Nephron progenitor cell (in vitro differentiated cells): ENCODE measurements at regions not wholly inside any gene's neighbourhood (a gene's known extent, or its start where the extent isn't known, plus 50 kb on each side); places are given as distances from the start of the nearest gene placed in this dataset.

Source experiments
- DNase-seq: peaks from one replicate; pipeline ENCODE4 v3.0.0; 2021
- H3K27ac Mint-ChIP-seq: 2 replicates; pipeline ENCODE4 v1.8.0; 2021; ENCODE audit warnings: mild to moderate bottlenecking, moderate library complexity, mixed read lengths
- H3K27me3 Mint-ChIP-seq: 2 replicates; pipeline ENCODE4 v1.8.0; 2021; ENCODE audit warnings: mild to moderate bottlenecking, low read depth, mixed read lengths; ENCODE audit not compliant: poor library complexity
- H3K36me3 Mint-ChIP-seq: 2 replicates; pipeline ENCODE4 v1.8.0; 2021; ENCODE audit warnings: low read depth, mixed read lengths
- H3K4me1 Mint-ChIP-seq: 2 replicates; pipeline ENCODE4 v1.8.0; 2021; ENCODE audit warnings: mixed read lengths
- H3K4me3 Mint-ChIP-seq: 2 replicates; pipeline ENCODE4 v1.8.0; 2021; ENCODE audit warnings: mild to moderate bottlenecking, moderate library complexity, mixed read lengths
- H3K9me3 Mint-ChIP-seq: 2 replicates; pipeline ENCODE4 v1.8.0; 2021; ENCODE audit warnings: mild to moderate bottlenecking, moderate library complexity, mixed read lengths
- CTCF ChIP-seq: fragments of 200-600 bp; sonication (generic); IDR thresholded peaks from 2 replicates; pipeline ENCODE4 v1.5.0; 2021; ENCODE audit warnings: antibody characterized with exemption

- TF ChIP-seq CTCF: no peak
- Mint-ChIP-seq H3K27ac (no peak overlapping the region), H3K4me3 (no peak overlapping the region)
These were observed 335.1 kb upstream of the MBL2 start for GRCh38 chr10:53107711-53108110.

GRCh38 chr10:53102424-53102823, 329.8 kb upstream of the MBL2 start:
- Mint-ChIP-seq H3K4me3 (no peak overlapping the region), H3K27ac (no peak overlapping the region), H3K4me1 (no peaks in the 10 kb centered on the region), H3K9me3 (peaks cover 21% of the 10 kb centered on the region), H3K36me3 (no peaks in the 10 kb centered on the region), H3K27me3 (no peaks in the 10 kb centered on the region)
- no peak for DNase-seq
- no peak for TF ChIP-seq CTCF

More at GRCh38 chr10:53107711-53108110, 335.1 kb upstream of the MBL2 start:
- peaks cover 7% of the 10 kb centered on the region for H3K36me3 Mint-ChIP-seq
- no peak for DNase-seq
- H3K9me3 Mint-ChIP-seq: peaks cover 24% of the 10 kb centered on the region
- no peaks in the 10 kb centered on the region for H3K27me3 Mint-ChIP-seq
- H3K4me1 Mint-ChIP-seq: no peaks in the 10 kb centered on the region

GRCh38 chr10:53093878-53094277, 321.3 kb upstream of the MBL2 start:
- H3K27me3 Mint-ChIP-seq: no peaks in the 10 kb centered on the region
- no peak for DNase-seq
- no peak overlapping the region for H3K4me3 Mint-ChIP-seq
- peaks cover 38% of the 10 kb centered on the region for H3K4me1 Mint-ChIP-seq
- peaks cover 37% of the 10 kb centered on the region for H3K9me3 Mint-ChIP-seq
- H3K36me3 Mint-ChIP-seq: peaks cover 7% of the 10 kb centered on the region
- peak overlapping the region; percentile 91 for H3K27ac Mint-ChIP-seq
- no peak for TF ChIP-seq CTCF

GRCh38 chr10:53091574-53091973, 319.0 kb upstream of the MBL2 start:
- no peak for TF ChIP-seq CTCF
- H3K4me3 Mint-ChIP-seq: no peak overlapping the region
- peaks cover 4% of the 10 kb centered on the region for H3K36me3 Mint-ChIP-seq

GRCh38 chr10:53088961-53089360, 316.4 kb upstream of the MBL2 start:
- H3K36me3 Mint-ChIP-seq: peaks cover 5% of the 10 kb centered on the region
- H3K4me1 Mint-ChIP-seq: peaks cover 37% of the 10 kb centered on the region
- no peak for DNase-seq
- H3K9me3 Mint-ChIP-seq: peaks cover 49% of the 10 kb centered on the region
- no peaks in the 10 kb centered on the region for H3K27me3 Mint-ChIP-seq
- no peak overlapping the region for H3K27ac Mint-ChIP-seq
- H3K4me3 Mint-ChIP-seq: no peak overlapping the region
- TF ChIP-seq CTCF: no peak

More at GRCh38 chr10:53091574-53091973, 319.0 kb upstream of the MBL2 start:
- Mint-ChIP-seq H3K27me3 (no peaks in the 10 kb centered on the region), H3K4me1 (peaks cover 41% of the 10 kb centered on the region), H3K27ac (peak overlapping the region; percentile 66), H3K9me3 (peaks cover 28% of the 10 kb centered on the region)
- no peak for DNase-seq

GRCh38 chr10:53079283-53079682, 306.7 kb upstream of the MBL2 start:
- H3K4me3 Mint-ChIP-seq: no peak overlapping the region
- peaks cover 34% of the 10 kb centered on the region for H3K9me3 Mint-ChIP-seq
- H3K4me1 Mint-ChIP-seq: no peaks in the 10 kb centered on the region
- H3K36me3 Mint-ChIP-seq: no peaks in the 10 kb centered on the region
- no peak for TF ChIP-seq CTCF
- DNase-seq: no peak
- no peak overlapping the region for H3K27ac Mint-ChIP-seq
- H3K27me3 Mint-ChIP-seq: peaks cover 3% of the 10 kb centered on the region
